ENCODE measurements at regions not wholly inside any gene's neighbourhood (a gene's known extent, or its start where the extent isn't known, plus 50 kb on each side); places are given as distances from the start of the nearest gene placed in this dataset.

DNA sequence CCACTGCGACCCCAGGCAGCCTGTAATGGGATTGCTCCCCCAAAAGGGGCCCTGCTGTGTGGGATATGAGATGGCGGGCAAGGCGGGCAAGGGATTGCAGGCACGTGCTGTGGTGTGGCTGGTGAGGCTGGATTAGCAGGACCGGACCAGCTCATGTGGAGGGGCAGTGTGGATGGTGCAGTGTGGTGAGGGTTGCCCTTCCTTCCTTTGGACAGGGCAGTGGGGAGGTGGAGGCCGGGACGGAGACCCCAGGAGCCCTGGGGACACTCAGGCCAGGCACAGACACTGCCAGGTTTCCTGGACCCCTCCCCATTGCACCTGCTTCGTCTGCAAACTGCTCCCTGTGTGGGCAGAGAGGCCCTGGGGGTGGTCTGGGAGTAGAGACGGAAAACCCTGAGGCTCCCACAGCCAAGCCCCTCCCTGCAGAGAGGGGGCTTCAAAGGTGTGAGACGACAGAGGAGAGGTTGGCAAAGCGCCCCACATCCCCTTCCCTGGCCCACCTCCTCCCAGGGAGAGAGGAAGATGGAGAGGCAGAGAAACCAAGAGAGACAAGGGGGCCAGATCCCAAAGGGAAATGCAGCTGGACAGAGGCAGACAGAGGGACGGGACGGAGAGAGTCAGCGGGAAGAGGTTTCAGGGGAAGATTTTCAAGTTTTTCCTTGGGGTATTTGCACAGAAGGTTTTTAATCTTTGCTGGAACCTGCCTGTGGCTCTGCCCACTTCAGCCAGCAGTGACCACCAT, 89.2 kb downstream of the MICALL2 start:
- TF ChIP-seq EZH2 (optimal IDR thresholded peaks at IDR 0.05; ENCODE audit: low read depth, low read length) (no peak), EZH2phosphoT487 (IDR thresholded peaks at IDR 0.05; ENCODE audit: low read length) (no peak)
- TF ChIP-seq, protein P1, sequence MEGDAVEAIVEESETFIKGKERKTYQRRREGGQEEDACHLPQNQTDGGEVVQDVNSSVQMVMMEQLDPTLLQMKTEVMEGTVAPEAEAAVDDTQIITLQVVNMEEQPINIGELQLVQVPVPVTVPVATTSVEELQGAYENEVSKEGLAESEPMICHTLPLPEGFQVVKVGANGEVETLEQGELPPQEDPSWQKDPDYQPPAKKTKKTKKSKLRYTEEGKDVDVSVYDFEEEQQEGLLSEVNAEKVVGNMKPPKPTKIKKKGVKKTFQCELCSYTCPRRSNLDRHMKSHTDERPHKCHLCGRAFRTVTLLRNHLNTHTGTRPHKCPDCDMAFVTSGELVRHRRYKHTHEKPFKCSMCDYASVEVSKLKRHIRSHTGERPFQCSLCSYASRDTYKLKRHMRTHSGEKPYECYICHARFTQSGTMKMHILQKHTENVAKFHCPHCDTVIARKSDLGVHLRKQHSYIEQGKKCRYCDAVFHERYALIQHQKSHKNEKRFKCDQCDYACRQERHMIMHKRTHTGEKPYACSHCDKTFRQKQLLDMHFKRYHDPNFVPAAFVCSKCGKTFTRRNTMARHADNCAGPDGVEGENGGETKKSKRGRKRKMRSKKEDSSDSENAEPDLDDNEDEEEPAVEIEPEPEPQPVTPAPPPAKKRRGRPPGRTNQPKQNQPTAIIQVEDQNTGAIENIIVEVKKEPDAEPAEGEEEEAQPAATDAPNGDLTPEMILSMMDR (IDR thresholded peaks at IDR 0.05; ENCODE audit: low read length): no peak
